LHCN-M2 (cell line): ENCODE measurements at regions not wholly inside any gene's neighbourhood (a gene's known extent, or its start where the extent isn't known, plus 50 kb on each side); places are given as distances from the start of the nearest gene placed in this dataset.
"Not testable (repeated sequence)": the region's sequence is repeated elsewhere in the genome, so short reads cannot be mapped to it uniquely, and the experiment has no call there.

Experiments
- DNase-seq: peaks from one replicate; pipeline ENCODE4 v3.0.0-alpha.2; 2012; ENCODE audit warnings: low read depth

DNA sequence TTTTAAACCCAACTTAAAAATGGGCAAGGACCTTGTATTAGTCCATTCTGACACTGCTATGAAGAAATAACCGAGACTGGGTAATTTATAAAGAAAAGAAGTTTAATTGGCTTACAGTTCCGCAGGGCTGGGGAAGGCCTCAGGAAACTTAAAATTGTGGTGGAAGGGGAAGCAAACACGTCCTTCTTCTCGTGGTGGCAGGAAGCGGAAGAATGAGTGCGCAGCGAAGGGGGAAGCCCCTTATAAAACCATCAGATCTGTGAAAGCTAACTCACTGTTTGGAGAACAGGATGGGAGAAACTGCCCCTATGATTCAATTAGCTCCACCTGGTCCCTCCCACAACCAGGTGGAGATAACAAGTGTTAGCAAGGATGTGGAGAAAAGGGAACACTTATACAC, 237.7 kb downstream of the SEC16B start:
- no peak for DNase-seq

GRCh38 chr1:177729646-177730045, 240.2 kb downstream of the SEC16B start:
- DNase-seq, result no peak

DNA sequence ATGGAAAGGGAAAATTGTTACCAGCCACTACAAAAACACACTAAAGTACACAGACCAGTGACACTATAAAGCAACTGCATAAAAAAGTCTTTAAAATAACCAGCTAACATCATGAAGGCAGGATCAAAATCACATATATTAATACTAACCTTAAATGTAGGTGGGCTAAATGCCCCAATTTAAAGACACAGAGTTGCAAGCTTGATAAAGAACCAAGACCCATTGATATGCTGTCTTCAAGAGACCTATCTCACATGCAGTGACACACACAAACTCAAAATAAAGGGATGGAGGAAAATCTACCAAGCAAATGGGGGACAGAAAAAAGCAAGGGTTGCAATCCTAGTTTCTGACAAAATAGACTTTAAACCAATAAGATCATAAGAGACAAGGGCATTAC, 246.3 kb downstream of the SEC16B start:
- DNase-seq, result no peak

- no peak for DNase-seq
These were observed 258.9 kb downstream of the SEC16B start for GRCh38 chr1:177710696-177711620.

GRCh38 chr1:177708406-177708805, 261.5 kb downstream of the SEC16B start:
- DNase-seq, result no peak

DNA sequence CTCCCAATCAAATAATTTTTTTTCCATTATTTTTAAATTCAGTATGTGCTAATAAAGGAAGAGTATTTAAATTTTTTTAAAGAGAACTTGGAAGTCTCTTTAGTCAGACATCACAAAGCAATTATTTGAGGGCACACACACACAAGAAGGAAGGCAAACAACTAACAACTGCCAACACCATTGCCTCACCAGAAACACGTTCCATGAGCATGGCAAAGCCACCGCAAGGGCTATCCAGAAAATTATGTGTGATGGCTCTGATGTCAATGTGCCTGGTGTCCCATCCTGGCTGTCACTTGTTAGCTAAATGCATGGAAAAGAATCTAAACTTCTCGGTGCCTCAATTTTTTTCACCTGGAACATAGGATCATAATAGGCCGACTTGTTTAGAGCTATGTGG, 262.9 kb downstream of the SEC16B start:
- no peak for DNase-seq

- DNase-seq, result no peak
These were observed 264.0 kb downstream of the SEC16B start for GRCh38 chr1:177705839-177706238.

GRCh38 chr1:177703888-177704446, 265.9 kb downstream of the SEC16B start:
- no peak for DNase-seq

GRCh38 chr1:177701654-177702353, 268.1 kb downstream of the SEC16B start:
- no peak for DNase-seq

GRCh38 chr1:177700856-177701255, 269.0 kb downstream of the SEC16B start:
- DNase-seq, result no peak

GRCh38 chr1:177690996-177691395, 278.9 kb downstream of the SEC16B start:
- DNase-seq, result no peak

DNA sequence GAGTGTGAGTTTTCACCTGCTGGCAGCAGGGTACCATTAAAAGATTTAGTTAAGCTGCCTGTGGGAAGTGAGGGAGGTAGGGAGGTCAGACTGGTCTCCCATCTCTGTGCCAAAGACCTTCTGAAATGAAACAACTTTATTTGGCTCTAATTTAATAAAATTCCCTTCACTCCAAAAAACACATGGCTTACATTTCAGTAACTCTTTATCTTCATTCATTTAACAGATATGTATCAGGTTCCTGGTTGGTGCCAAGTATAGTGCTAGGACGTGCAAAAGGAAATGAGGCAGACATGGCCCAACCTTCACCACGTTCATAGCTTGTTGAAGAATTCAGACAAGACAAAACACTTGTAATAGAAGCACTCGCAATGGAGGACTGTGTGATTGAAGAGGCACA, 282.3 kb downstream of the SEC16B start:
- DNase-seq, result no peak

GRCh38 chr1:177686933-177687332, 282.9 kb downstream of the SEC16B start:
- no peak for DNase-seq

GRCh38 chr1:177669161-177669560, 300.7 kb downstream of the SEC16B start:
- no peak for DNase-seq

DNA sequence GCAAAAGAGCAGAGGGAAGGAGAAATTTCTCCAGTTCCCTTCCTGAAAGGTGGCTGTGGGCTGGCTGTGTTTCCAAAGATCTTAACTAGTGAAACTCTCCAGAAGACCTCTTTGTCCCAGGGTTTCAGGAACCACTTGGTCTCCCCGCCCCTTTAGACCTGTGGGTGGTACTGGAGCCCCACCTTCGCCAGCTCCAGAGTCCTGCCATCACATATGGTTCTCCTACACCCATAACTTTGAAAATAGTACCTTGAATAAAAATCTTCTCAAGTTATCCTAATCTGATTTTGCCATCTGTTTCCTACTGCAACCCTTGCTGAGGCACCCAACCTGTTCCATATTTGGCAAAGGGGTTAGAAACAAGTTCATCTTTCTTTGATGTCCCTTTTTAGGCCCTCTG, 303.9 kb downstream of the SEC16B start:
- no peak for DNase-seq

GRCh38 chr1:177664742-177665141, 305.1 kb downstream of the SEC16B start:
- DNase-seq, result not testable (repeated sequence)

DNA sequence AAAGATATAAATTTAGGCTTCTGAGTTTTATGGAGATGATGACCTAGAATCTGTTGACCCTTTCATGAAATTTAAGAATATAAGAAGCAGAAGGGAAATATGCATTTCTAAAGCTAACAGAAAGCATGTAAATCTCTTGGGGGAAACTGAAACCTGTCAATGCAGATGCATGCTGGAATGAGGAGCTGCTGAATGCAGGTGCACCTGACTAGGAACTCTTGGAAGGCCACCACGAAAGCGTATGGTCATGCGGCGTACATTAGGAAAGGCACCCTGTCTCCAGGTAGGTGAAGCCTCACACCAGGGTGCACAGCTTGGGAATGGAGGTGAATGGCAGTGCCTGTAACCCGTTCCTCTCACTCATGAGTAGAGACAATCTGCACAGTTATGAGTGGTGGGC, 309.7 kb downstream of the SEC16B start:
- no peak for DNase-seq

- peak; percentile 10 for DNase-seq
These were observed 310.6 kb downstream of the SEC16B start for GRCh38 chr1:177659281-177659680.

DNA sequence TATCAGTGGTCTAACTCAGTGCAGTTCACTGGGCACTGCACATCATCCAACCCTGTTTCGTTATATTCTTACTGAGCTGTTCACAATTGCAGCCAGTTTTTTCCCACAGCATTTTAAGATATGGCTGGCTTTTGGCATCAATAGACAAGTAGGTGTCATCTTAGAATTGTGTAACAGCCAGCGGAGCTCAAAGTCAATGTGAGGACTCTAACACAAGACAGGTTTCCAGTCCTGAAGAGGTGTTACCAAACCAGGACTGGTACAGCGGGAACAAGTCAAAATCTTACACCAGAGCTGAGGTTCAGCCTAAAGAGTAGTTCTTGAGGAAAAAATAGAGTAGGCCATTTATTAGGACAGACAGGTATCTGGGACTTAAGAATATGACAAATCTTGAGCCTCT, 313.3 kb downstream of the SEC16B start:
- no peak for DNase-seq

- DNase-seq, result peak; percentile 14
These were observed 318.9 kb downstream of the SEC16B start for GRCh38 chr1:177650947-177651346.

DNA sequence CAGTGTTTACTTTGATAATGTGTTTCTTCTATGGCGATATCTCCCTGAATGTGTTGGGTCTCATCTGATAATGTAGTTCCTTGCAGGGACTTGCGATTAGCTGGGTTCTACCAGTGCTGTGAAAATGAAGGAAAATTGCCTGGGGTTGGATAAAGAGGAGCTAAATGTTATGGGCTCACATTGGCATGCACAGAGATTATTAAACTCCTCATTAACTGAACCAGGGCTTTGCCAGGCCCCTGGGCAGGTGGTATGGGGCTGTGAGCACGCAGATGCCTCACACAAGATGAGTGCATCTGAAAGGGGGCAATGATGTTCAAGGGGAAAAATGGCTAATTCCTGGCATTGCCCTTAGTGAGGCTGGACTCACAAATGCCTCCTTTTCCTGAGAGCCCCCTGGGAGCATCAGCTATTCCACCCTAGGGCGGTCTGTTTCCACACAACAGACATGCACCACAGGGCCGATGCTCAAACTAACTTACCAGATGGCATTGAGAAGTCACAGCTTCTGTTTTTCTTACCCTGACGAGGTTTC, 321.1 kb downstream of the SEC16B start:
- DNase-seq, result no peak

GRCh38 chr1:177648138-177648537, 321.7 kb downstream of the SEC16B start:
- no peak for DNase-seq
